DND-41 (cell line): ENCODE measurements at regions not wholly inside any gene's neighbourhood (a gene's known extent, or its start where the extent isn't known, plus 50 kb on each side); places are given as distances from the start of the nearest gene placed in this dataset.

Experiments used
- ATAC-seq: fragments of 200-7000 bp; cut with Tn5 transposase; 3 replicates; pipeline ENCODE4 v1.9.1; 2021; ENCODE audit warnings: low read depth; ENCODE audit not compliant: insufficient read depth
- DNase-seq: peaks from one replicate; pipeline ENCODE4 v3.0.0-alpha.2; 2020
- H2AFZ ChIP-seq: 2 replicates; pipeline ENCODE4 v1.6.0; 2012; ENCODE audit warnings: low read depth, low read length
- H3K27ac ChIP-seq: 2 replicates; pipeline ENCODE4 v1.5.1; 2012; ENCODE audit warnings: low read length, inconsistent platforms
- H3K27me3 ChIP-seq: fragments of 200-600 bp; sonication (generic); 2 replicates; pipeline ENCODE4 v1.6.0; 2012; ENCODE audit warnings: low read length, mild to moderate bottlenecking, inconsistent platforms; ENCODE audit not compliant: insufficient read depth, poor library complexity
- H3K36me3 ChIP-seq: 2 replicates; pipeline ENCODE4 v1.5.1; 2012; ENCODE audit warnings: low read length, inconsistent platforms; ENCODE audit not compliant: insufficient read depth
- H3K4me1 ChIP-seq: 2 replicates; pipeline ENCODE4 v1.5.1; 2012; ENCODE audit warnings: mild to moderate bottlenecking, low read length; ENCODE audit not compliant: insufficient read depth
- H3K4me2 ChIP-seq: 2 replicates; pipeline ENCODE4 v1.6.0; 2012; ENCODE audit warnings: mild to moderate bottlenecking, moderate library complexity, low read length, inconsistent platforms; ENCODE audit not compliant: insufficient read depth
- H3K4me3 ChIP-seq, 2 experiments: fragments of 200-600 bp in 1 of 2; shearing (Covaris generic) in 1 of 2; 2 replicates each; pipeline ENCODE4 v1.5.1; 2012 to 2016; ENCODE audit warnings: inconsistent platforms in 2 of 2, low read length in 2 of 2, mild to moderate bottlenecking in 2 of 2, low read depth in 1 of 2, moderate library complexity in 1 of 2
- H3K79me2 ChIP-seq: 2 replicates; pipeline ENCODE4 v1.6.0; 2012; ENCODE audit warnings: low read length, inconsistent platforms; ENCODE audit not compliant: insufficient read depth
- H3K9ac ChIP-seq: 2 replicates; pipeline ENCODE4 v1.6.0; 2012; ENCODE audit warnings: low read depth, mild to moderate bottlenecking, inconsistent platforms, low read length, moderate library complexity
- H3K9me3 ChIP-seq: 2 replicates; pipeline ENCODE4 v1.5.1; 2012; ENCODE audit warnings: low read length, moderate library complexity, mild to moderate bottlenecking, inconsistent platforms; ENCODE audit not compliant: insufficient read depth, severe bottlenecking
- H4K20me1 ChIP-seq: 2 replicates; pipeline ENCODE4 v1.6.0; 2012; ENCODE audit warnings: low read length; ENCODE audit not compliant: insufficient read depth
- EZH2 ChIP-seq: IDR thresholded peaks from 3 replicates; pipeline ENCODE4 v1.6.1; 2012; ENCODE audit warnings: borderline replicate concordance, low read depth, mild to moderate bottlenecking, moderate library complexity, low read length, inconsistent platforms; ENCODE audit not compliant: severe bottlenecking
- TF ChIP-seq, protein P1 (sequence below): IDR thresholded peaks from 2 replicates; pipeline ENCODE4 v1.5.1; 2012; ENCODE audit warnings: borderline replicate concordance, low read length, moderate library complexity, mild to moderate bottlenecking; ENCODE audit not compliant: poor library complexity, severe bottlenecking; ENCODE audit errors: extremely low read depth

- TF ChIP-seq, protein P1, sequence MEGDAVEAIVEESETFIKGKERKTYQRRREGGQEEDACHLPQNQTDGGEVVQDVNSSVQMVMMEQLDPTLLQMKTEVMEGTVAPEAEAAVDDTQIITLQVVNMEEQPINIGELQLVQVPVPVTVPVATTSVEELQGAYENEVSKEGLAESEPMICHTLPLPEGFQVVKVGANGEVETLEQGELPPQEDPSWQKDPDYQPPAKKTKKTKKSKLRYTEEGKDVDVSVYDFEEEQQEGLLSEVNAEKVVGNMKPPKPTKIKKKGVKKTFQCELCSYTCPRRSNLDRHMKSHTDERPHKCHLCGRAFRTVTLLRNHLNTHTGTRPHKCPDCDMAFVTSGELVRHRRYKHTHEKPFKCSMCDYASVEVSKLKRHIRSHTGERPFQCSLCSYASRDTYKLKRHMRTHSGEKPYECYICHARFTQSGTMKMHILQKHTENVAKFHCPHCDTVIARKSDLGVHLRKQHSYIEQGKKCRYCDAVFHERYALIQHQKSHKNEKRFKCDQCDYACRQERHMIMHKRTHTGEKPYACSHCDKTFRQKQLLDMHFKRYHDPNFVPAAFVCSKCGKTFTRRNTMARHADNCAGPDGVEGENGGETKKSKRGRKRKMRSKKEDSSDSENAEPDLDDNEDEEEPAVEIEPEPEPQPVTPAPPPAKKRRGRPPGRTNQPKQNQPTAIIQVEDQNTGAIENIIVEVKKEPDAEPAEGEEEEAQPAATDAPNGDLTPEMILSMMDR, result no peak
- TF ChIP-seq EZH2, result no peak
- H3K79me2 ChIP-seq, result no peaks in the 10 kb centered on the region
- DNase-seq, result no peak
Measured at GRCh38 chr4:94156826-94157225, 50.8 kb upstream of the SMARCAD1 start.

More at GRCh38 chr4:94156826-94157225, 50.8 kb upstream of the SMARCAD1 start:
- Histone ChIP-seq H3K36me3 (no peaks in the 10 kb centered on the region), H3K27me3 (no peaks in the 10 kb centered on the region), H3K9me3 (peaks cover 3% of the 10 kb centered on the region), H3K9ac (no peak overlapping the region), H3K4me2 (no peak overlapping the region), H4K20me1 (no peaks in the 10 kb centered on the region), H2AFZ (no peak overlapping the region), H3K27ac (no peak overlapping the region), H3K4me3 (no peak overlapping the region), H3K4me1 (no peaks in the 10 kb centered on the region)
- no peak for ATAC-seq
